WTC11 (cell line): ENCODE measurements at regions not wholly inside any gene's neighbourhood (a gene's known extent, or its start where the extent isn't known, plus 50 kb on each side); places are given as distances from the start of the nearest gene placed in this dataset.

Source experiments
- ATAC-seq: fragments of 200-7000 bp; cut with Tn5 transposase; 2 replicates; pipeline ENCODE4 v1.10.0; 2021; ENCODE audit warnings: mild to moderate bottlenecking, moderate library complexity
- CTCF ChIA-PET: fragments of 300-600 bp; sonication (Branson Sonifier 250); formaldehyde crosslinking; loops from one replicate; lab custom pipeline; 2021; ENCODE audit warnings: antibody characterized with exemption; lab: Charles Lee
- POLR2A ChIA-PET: fragments of 350-600 bp; sonication (Branson Sonifier 250); formaldehyde crosslinking; loops from one replicate; lab custom pipeline; 2021; ENCODE audit warnings: antibody characterized with exemption; lab: Charles Lee
- DNase-seq: peaks from one replicate; pipeline ENCODE4 v3.0.0; 2021; ENCODE audit warnings: low spot score
- H3K27ac Mint-ChIP-seq: 2 replicates; pipeline ENCODE4 v1.8.0; 2021; ENCODE audit warnings: mixed read lengths
- H3K27me3 Mint-ChIP-seq: 2 replicates; pipeline ENCODE4 v1.8.0; 2021; ENCODE audit warnings: low read depth, mild to moderate bottlenecking, moderate library complexity, mixed read lengths
- H3K36me3 Mint-ChIP-seq: 2 replicates; pipeline ENCODE4 v1.8.0; 2021; ENCODE audit warnings: mixed read lengths
- H3K4me1 Mint-ChIP-seq: 2 replicates; pipeline ENCODE4 v1.8.0; 2022; ENCODE audit warnings: mixed read lengths
- H3K4me3 Mint-ChIP-seq: 2 replicates; pipeline ENCODE4 v1.8.0; 2021; ENCODE audit warnings: mild to moderate bottlenecking, moderate library complexity, mixed read lengths
- H3K9me3 Mint-ChIP-seq: 2 replicates; pipeline ENCODE4 v1.8.0; 2021; ENCODE audit warnings: mixed read lengths
- ATF1 ChIP-seq: sonication (generic); formaldehyde crosslinking; IDR thresholded peaks from 2 replicates; pipeline ENCODE4 v1.8.1; 2023; ENCODE audit warnings: mild to moderate bottlenecking, moderate library complexity, missing genetic modification reagents
- EMX1 ChIP-seq: fragments of 250-450 bp; sonication (Bioruptor Pico); IDR thresholded peaks from 2 replicates; pipeline ENCODE4 v1.8.0; 2021; ENCODE audit warnings: mild to moderate bottlenecking
- ETV6 ChIP-seq: sonication (generic); formaldehyde crosslinking; IDR thresholded peaks from 2 replicates; pipeline ENCODE4 v1.8.1; 2022; ENCODE audit warnings: mild to moderate bottlenecking, missing genetic modification reagents
- FOXJ3 ChIP-seq: sonication (generic); formaldehyde crosslinking; IDR thresholded peaks from 2 replicates; pipeline ENCODE4 v1.9.0; 2021; ENCODE audit warnings: missing genetic modification reagents, mild to moderate bottlenecking, borderline replicate concordance
- FOXP1 ChIP-seq: sonication (generic); formaldehyde crosslinking; IDR thresholded peaks from 2 replicates; pipeline ENCODE4 v1.8.0; 2022; ENCODE audit warnings: missing genetic modification reagents, mild to moderate bottlenecking, moderate library complexity, borderline replicate concordance
- HMGA2 ChIP-seq: fragments of 250-450 bp; sonication (Bioruptor Pico); IDR thresholded peaks from 2 replicates; pipeline ENCODE4 v1.4.0; 2021; ENCODE audit warnings: mild to moderate bottlenecking, moderate library complexity
- JUN ChIP-seq: sonication (generic); formaldehyde crosslinking; IDR thresholded peaks from 2 replicates; pipeline ENCODE4 v1.8.0; 2023; ENCODE audit warnings: mild to moderate bottlenecking, missing genetic modification reagents
- MXD4 ChIP-seq: fragments of 250-450 bp; sonication (Bioruptor Pico); IDR thresholded peaks from 2 replicates; pipeline ENCODE4 v1.8.0; 2021; ENCODE audit warnings: mild to moderate bottlenecking, moderate library complexity, borderline replicate concordance
- PRDM15 ChIP-seq: sonication (generic); formaldehyde crosslinking; IDR thresholded peaks from 2 replicates; pipeline ENCODE4 v1.8.0; 2022; ENCODE audit warnings: missing genetic modification reagents
- SP1 ChIP-seq: sonication (generic); formaldehyde crosslinking; conservative IDR thresholded peaks from 2 replicates; pipeline ENCODE4 v1.8.1; 2022; ENCODE audit warnings: missing genetic modification reagents
- STAT6 ChIP-seq: sonication (generic); formaldehyde crosslinking; conservative IDR thresholded peaks from 2 replicates; pipeline ENCODE4 v1.8.1; 2023; ENCODE audit warnings: mild to moderate bottlenecking, low read depth, missing genetic modification reagents, moderate library complexity
- TP53 ChIP-seq: sonication (generic); formaldehyde crosslinking; IDR thresholded peaks from 2 replicates; pipeline ENCODE4 v1.8.1; 2023; ENCODE audit warnings: mild to moderate bottlenecking, missing genetic modification reagents
- ZBTB43 ChIP-seq: sonication (generic); formaldehyde crosslinking; IDR thresholded peaks from 2 replicates; pipeline ENCODE4 v1.8.1; 2023; ENCODE audit warnings: mild to moderate bottlenecking, missing genetic modification reagents
- ZNF219 ChIP-seq: sonication (generic); formaldehyde crosslinking; IDR thresholded peaks from 2 replicates; pipeline ENCODE4 v1.8.0; 2023; ENCODE audit warnings: missing genetic modification reagents, mild to moderate bottlenecking, borderline replicate concordance
- ZNF263 ChIP-seq: sonication (generic); formaldehyde crosslinking; IDR thresholded peaks from 2 replicates; pipeline ENCODE4 v1.8.1; 2022; ENCODE audit warnings: low read depth, mild to moderate bottlenecking, moderate library complexity, missing genetic modification reagents
- ZNF425 ChIP-seq: fragments of 250-450 bp; sonication (Bioruptor Pico); conservative IDR thresholded peaks from 2 replicates; pipeline ENCODE4 v1.9.0; 2021; ENCODE audit warnings: mild to moderate bottlenecking
- ZNF671 ChIP-seq: fragments of 250-450 bp; sonication (Bioruptor Pico); IDR thresholded peaks from 2 replicates; pipeline ENCODE4 v1.8.0; 2021; ENCODE audit warnings: mild to moderate bottlenecking
- TF ChIP-seq, protein P1 (sequence below): sonication (generic); formaldehyde crosslinking; IDR thresholded peaks from 2 replicates; pipeline ENCODE4 v1.8.1; 2022; ENCODE audit warnings: low read depth, mild to moderate bottlenecking, moderate library complexity, missing genetic modification reagents, borderline replicate concordance

DNA sequence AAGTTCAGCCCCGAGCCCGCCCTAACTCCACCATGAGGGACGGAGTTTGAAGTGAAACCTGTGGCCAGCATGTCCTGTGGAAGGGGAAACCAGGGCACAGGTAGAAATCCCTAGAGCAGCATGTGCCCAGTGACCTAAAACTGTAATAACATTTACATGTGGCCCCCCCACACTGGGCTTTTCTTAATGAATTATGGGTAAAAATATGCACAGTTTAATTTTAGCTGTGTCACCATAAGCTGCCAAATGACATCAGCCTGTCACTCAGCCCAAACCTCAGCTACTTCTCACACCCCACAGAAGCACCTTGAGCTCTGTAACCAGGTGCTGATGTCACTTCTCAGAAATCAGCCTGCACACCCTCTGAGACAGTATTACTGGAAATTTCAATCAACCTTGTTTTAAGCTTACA is 50.0 kb upstream of the SLC19A1 start:
- no peak for ATAC-seq
- peak; percentile 4 for DNase-seq
- Mint-ChIP-seq H3K9me3 (peaks cover 22% of the 10 kb centered on the region), H3K4me3 (no peak overlapping the region), H3K36me3 (peaks cover 21% of the 10 kb centered on the region), H3K27ac (no peak overlapping the region), H3K4me1 (no peaks in the 10 kb centered on the region), H3K27me3 (peaks cover 33% of the 10 kb centered on the region)
- ChIA-PET CTCF (interaction anchor here (0.9 to 1.9 kb wide), 4 partner anchors 9 to 36 kb away, joined by 3 to 6 read pairs (median 4); no protein-coding TSS in a partner anchor), POLR2A (no interaction called here)
- TF ChIP-seq ZNF263 (CRISPR knock-in tag) (no peak), HMGA2 (CRISPR knock-in tag) (no peak), SP1 (CRISPR knock-in tag) (no peak), ZNF671 (no peak), FOXJ3 (CRISPR knock-in tag) (no peak), EMX1 (CRISPR knock-in tag) (no peak), ZBTB43 (CRISPR knock-in tag) (no peak), MXD4 (CRISPR knock-in tag) (no peak), TP53 (CRISPR knock-in tag) (no peak), FOXP1 (no peak), ATF1 (CRISPR knock-in tag) (no peak), STAT6 (no peak), ZNF425 (CRISPR knock-in tag) (no peak), ZNF219 (CRISPR knock-in tag) (no peak), ETV6 (CRISPR knock-in tag) (no peak), JUN (CRISPR knock-in tag) (no peak), PRDM15 (CRISPR knock-in tag) (no peak)
- TF ChIP-seq, protein P1, sequence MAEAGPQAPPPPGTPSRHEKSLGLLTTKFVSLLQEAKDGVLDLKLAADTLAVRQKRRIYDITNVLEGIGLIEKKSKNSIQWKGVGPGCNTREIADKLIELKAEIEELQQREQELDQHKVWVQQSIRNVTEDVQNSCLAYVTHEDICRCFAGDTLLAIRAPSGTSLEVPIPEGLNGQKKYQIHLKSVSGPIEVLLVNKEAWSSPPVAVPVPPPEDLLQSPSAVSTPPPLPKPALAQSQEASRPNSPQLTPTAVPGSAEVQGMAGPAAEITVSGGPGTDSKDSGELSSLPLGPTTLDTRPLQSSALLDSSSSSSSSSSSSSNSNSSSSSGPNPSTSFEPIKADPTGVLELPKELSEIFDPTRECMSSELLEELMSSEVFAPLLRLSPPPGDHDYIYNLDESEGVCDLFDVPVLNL (CRISPR knock-in tag), result no peak
